NB4 (cell line): ENCODE measurements at regions not wholly inside any gene's neighbourhood (a gene's known extent, or its start where the extent isn't known, plus 50 kb on each side); places are given as distances from the start of the nearest gene placed in this dataset.

Experiments
- MYC ChIP-seq: IDR thresholded peaks from 2 replicates; pipeline ENCODE4 v1.6.1; 2011; ENCODE audit warnings: low read depth, low read length
- POLR2A ChIP-seq: IDR thresholded peaks from 2 replicates; pipeline ENCODE4 v1.6.1; 2011; ENCODE audit warnings: mild to moderate bottlenecking; ENCODE audit not compliant: insufficient read length; ENCODE audit errors: extremely low read depth
- TF ChIP-seq, protein P1 (sequence below): IDR thresholded peaks from one replicate; pipeline ENCODE4 v1.5.1; 2012; ENCODE audit warnings: low read depth, low read length
- TF ChIP-seq, protein P2 (sequence below): IDR thresholded peaks from 2 replicates; pipeline ENCODE4 v1.6.1; 2011; ENCODE audit warnings: low read depth, low read length

DNA sequence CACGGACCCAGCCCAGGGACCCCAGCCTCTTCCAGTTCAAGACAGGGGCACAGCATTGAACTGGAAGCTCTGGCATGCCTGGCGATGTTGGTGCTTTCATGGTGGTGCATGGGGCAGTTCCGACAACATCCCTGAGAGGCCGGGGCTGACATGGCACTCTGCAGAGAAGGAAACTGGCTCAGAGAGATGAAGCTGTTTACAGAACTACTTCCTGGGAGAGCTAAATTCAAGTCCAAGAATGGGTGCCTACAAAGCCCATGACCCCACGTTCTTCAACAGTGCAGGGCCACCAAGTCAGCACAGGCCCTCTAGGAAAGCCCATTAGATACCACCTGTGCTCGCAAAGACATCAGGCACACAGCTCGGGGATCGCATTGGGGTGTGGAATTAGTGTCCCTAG lies 470.9 kb upstream of the MGMT start:
- TF ChIP-seq, protein P1, sequence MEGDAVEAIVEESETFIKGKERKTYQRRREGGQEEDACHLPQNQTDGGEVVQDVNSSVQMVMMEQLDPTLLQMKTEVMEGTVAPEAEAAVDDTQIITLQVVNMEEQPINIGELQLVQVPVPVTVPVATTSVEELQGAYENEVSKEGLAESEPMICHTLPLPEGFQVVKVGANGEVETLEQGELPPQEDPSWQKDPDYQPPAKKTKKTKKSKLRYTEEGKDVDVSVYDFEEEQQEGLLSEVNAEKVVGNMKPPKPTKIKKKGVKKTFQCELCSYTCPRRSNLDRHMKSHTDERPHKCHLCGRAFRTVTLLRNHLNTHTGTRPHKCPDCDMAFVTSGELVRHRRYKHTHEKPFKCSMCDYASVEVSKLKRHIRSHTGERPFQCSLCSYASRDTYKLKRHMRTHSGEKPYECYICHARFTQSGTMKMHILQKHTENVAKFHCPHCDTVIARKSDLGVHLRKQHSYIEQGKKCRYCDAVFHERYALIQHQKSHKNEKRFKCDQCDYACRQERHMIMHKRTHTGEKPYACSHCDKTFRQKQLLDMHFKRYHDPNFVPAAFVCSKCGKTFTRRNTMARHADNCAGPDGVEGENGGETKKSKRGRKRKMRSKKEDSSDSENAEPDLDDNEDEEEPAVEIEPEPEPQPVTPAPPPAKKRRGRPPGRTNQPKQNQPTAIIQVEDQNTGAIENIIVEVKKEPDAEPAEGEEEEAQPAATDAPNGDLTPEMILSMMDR = no peak
- TF ChIP-seq POLR2A = no peak
- TF ChIP-seq, protein P2, sequence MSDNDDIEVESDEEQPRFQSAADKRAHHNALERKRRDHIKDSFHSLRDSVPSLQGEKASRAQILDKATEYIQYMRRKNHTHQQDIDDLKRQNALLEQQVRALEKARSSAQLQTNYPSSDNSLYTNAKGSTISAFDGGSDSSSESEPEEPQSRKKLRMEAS = no peak
- TF ChIP-seq MYC = no peak
